ENCODE measurements at regions not wholly inside any gene's neighbourhood (a gene's known extent, or its start where the extent isn't known, plus 50 kb on each side); places are given as distances from the start of the nearest gene placed in this dataset. TPM values are rescaled to one million over a fixed set of nuclear protein-coding genes. Genes with fewer than 3 reads are reported as not detected.

GRCh38 chr9:119420231-119420630 lies 51.0 kb upstream of the BRINP1 start:
- H3K9me3 ChIP-seq (ENCODE audit: control extremely low read depth in 1 of 3, control insufficient read depth in 2 of 3, insufficient read depth in 1 of 3, low read length in 2 of 3): no peaks in the 10 kb centered on the region
- TF ChIP-seq EZH2 (IDR thresholded peaks at IDR 0.05; ENCODE audit: borderline replicate concordance, insufficient read depth, low read depth, low read length, poor library complexity, severe bottlenecking) (no peak), CTCF (IDR thresholded peaks at IDR 0.05) (no peak)
- H3K9ac ChIP-seq (ENCODE audit: low read length): no peak overlapping the region
- no peaks in the 10 kb centered on the region for H3K79me2 ChIP-seq (ENCODE audit: control insufficient read depth, insufficient read depth, low read length)
- Mint-ChIP-seq H3K9me3 (ENCODE audit: insufficient read depth) (peaks cover 2% of the 10 kb centered on the region), H3K4me1 (no peaks in the 10 kb centered on the region), H3K27ac (no peak overlapping the region), H3K27me3 (no peaks in the 10 kb centered on the region), H3K4me3 (no peak overlapping the region)
- DNase-seq (no peak), ATAC-seq (ENCODE audit: low read depth) (no peak)
- POLR2A ChIA-PET: no interaction called here
- CTCF ChIA-PET: no interaction called here
- H3K27me3 ChIP-seq (replicated peaks in 1 of 4; ENCODE audit: control extremely low read depth in 1 of 4, control insufficient read depth in 3 of 4, insufficient read depth in 4 of 4, low read length in 3 of 4): no peaks in the 10 kb centered on the region
- no peaks in the 10 kb centered on the region for H4K20me1 ChIP-seq (ENCODE audit: control insufficient read depth, insufficient read depth, low read length, poor library complexity, severe bottlenecking)
- no peak overlapping the region for H3K4me2 ChIP-seq (replicated peaks; ENCODE audit: low read depth, low read length, poor library complexity, severe bottlenecking)
- no peaks in the 10 kb centered on the region for H3K4me1 ChIP-seq (ENCODE audit: control insufficient read depth in 2 of 2, insufficient read depth in 2 of 2, low read length in 2 of 2)
- H3K36me3 ChIP-seq (replicated peaks in 1 of 2; ENCODE audit: control extremely low read depth in 1 of 2, control insufficient read depth in 1 of 2, extremely low read depth in 1 of 2, insufficient read depth in 2 of 2, low read length in 1 of 2): no peaks in the 10 kb centered on the region
- WGBS (ENCODE audit: insufficient coverage): 75% methylated on average over 1 of the region's 2 CpGs
- H3K4me3 ChIP-seq (ENCODE audit: control extremely low read depth in 1 of 5, extremely low read depth in 1 of 5, insufficient read depth in 1 of 5, low read depth in 2 of 5, low read length in 4 of 5): no peak overlapping the region
- intact Hi-C loops (cut with micrococcal nuclease): no loop called here
- no peak overlapping the region for H3K27ac ChIP-seq (ENCODE audit: low read length in 2 of 2)
- H2AFZ ChIP-seq (ENCODE audit: insufficient read depth, low read depth, low read length, poor library complexity, severe bottlenecking): no peak overlapping the region

Small RNA genes in the stretch of these regions (small RNA-seq; reads per million reads assigned to genes)
- not detected for gene MIR147A (ENCODE audit: insufficient read length, low read depth, low replicate concordance)
